Ectodermal cell (in vitro differentiated cells): ENCODE measurements at regions not wholly inside any gene's neighbourhood (a gene's known extent, or its start where the extent isn't known, plus 50 kb on each side); places are given as distances from the start of the nearest gene placed in this dataset.

Experiments used
- H3K27ac ChIP-seq: 2 replicates; pipeline ENCODE4 v1.7.0; 2013; ENCODE audit warnings: mild to moderate bottlenecking, low read depth, low read length; ENCODE audit not compliant: insufficient read depth, poor library complexity, severe bottlenecking
- H3K27me3 ChIP-seq: 2 replicates; pipeline ENCODE4 v1.7.0; 2013; ENCODE audit warnings: mild to moderate bottlenecking, low read length; ENCODE audit not compliant: insufficient read depth, control insufficient read depth, poor library complexity, severe bottlenecking
- H3K36me3 ChIP-seq: one replicate; pipeline ENCODE4 v1.7.0; 2013; ENCODE audit warnings: low read length; ENCODE audit not compliant: control insufficient read depth, insufficient read depth
- H3K4me1 ChIP-seq: one replicate; pipeline ENCODE4 v1.7.0; 2013; ENCODE audit warnings: low read length; ENCODE audit not compliant: control insufficient read depth, insufficient read depth
- H3K4me3 ChIP-seq: 2 replicates; pipeline ENCODE4 v1.7.0; 2013; ENCODE audit warnings: low read depth, low read length, control low read depth; ENCODE audit not compliant: insufficient read depth
- H3K9me3 ChIP-seq: 2 replicates; pipeline ENCODE4 v1.7.0; 2013; ENCODE audit warnings: mild to moderate bottlenecking, low read length, moderate library complexity; ENCODE audit not compliant: control insufficient read depth
- WGBS, 2 experiments: methylation state at CpG; one replicate each; pipeline ENCODE4 v1.1.7; 2013; ENCODE audit warnings: missing lambda C conversion rate in 2 of 2; 5-methylcytosine and 5-hydroxymethylcytosine counted together

GRCh38 chr13:39961036-39961435, 305.6 kb downstream of the COG6 start:
- Histone ChIP-seq H3K4me3 (no peak overlapping the region), H3K36me3 (no peaks in the 10 kb centered on the region), H3K4me1 (peaks cover 8% of the 10 kb centered on the region), H3K27ac (no peak overlapping the region), H3K9me3 (no peaks in the 10 kb centered on the region), H3K27me3 (no peaks in the 10 kb centered on the region)
- 90 to 100% methylated on average over 1 of the region's 1 CpG for WGBS, 2 experiments

DNA sequence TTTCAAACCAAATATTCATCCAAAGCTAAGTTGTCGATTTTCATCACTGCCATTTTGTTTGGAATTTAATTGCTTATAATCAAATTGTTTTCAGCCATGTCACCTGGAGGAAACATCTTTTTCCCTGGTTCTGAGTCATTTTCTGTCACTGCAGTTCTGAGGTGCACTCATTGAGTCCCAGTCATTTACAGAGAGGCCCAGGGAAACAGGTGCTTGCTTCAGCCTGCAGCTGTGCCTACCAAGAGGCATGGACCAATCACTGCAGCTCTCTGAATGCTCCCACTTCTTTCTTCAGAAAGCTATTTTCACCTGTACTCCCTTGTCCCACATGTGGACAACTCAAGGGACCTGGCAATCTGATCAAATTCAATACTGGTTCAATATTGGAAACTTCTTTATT, 308.1 kb downstream of the COG6 start:
- 86% methylated on average over 1 of the region's 1 CpG; no CpG with 5 or more reads in 1 of the 2 experiments for WGBS, 2 experiments
- H3K27me3 ChIP-seq, result no peaks in the 10 kb centered on the region
- no peaks in the 10 kb centered on the region for H3K36me3 ChIP-seq
- no peak overlapping the region for H3K4me3 ChIP-seq
- no peaks in the 10 kb centered on the region for H3K9me3 ChIP-seq
- H3K4me1 ChIP-seq, result peaks cover 8% of the 10 kb centered on the region
- H3K27ac ChIP-seq, result no peak overlapping the region

GRCh38 chr13:39965309-39965708, 309.8 kb downstream of the COG6 start:
- Histone ChIP-seq H3K27me3 (no peaks in the 10 kb centered on the region), H3K27ac (no peak overlapping the region), H3K9me3 (no peaks in the 10 kb centered on the region), H3K4me1 (peaks cover 16% of the 10 kb centered on the region), H3K4me3 (no peak overlapping the region), H3K36me3 (no peaks in the 10 kb centered on the region)
- WGBS, 2 experiments, result 84 to 98% methylated on average over 3 of the region's 3 CpGs

DNA sequence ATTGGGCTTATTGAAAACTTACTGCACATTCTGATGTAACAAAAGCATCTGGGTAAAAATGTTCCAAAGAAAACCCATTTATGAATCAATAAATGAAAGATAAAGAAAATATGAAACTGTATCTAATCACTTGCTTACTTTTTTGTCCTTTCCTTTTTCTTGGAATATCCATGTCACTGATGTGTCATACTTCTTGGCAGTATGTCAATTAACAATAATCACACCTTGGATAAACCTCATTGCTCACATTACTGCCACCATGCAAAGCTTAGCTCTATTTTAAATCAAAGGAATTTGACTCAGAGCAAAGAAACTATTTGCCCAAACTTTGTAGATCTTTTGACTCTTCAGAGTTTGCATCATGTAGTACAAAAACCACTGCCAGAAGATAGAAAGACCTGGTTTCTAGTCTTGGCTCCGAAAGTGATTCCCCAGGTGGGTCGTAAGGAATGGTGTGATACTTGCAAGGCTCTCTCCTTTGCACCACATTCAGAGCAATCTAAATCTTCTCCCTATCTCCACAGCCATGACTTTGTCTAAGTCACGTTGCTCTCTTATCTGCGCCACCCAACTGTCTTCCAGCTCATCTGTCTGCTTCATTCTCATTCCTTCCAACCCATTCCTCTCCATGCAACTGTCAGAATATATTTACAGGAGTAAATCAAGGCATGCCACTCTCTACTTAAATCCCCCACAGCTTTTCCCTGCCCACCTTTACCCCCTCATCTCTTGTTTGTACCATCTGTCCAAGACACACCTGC, 311.9 kb downstream of the COG6 start:
- Histone ChIP-seq H3K27me3 (no peaks in the 10 kb centered on the region), H3K27ac (no peak overlapping the region), H3K36me3 (no peaks in the 10 kb centered on the region), H3K4me1 (peaks cover 15% of the 10 kb centered on the region), H3K9me3 (no peaks in the 10 kb centered on the region), H3K4me3 (no peak overlapping the region)
- 94 to 96% methylated on average over 4 of the region's 4 CpGs for WGBS, 2 experiments

DNA sequence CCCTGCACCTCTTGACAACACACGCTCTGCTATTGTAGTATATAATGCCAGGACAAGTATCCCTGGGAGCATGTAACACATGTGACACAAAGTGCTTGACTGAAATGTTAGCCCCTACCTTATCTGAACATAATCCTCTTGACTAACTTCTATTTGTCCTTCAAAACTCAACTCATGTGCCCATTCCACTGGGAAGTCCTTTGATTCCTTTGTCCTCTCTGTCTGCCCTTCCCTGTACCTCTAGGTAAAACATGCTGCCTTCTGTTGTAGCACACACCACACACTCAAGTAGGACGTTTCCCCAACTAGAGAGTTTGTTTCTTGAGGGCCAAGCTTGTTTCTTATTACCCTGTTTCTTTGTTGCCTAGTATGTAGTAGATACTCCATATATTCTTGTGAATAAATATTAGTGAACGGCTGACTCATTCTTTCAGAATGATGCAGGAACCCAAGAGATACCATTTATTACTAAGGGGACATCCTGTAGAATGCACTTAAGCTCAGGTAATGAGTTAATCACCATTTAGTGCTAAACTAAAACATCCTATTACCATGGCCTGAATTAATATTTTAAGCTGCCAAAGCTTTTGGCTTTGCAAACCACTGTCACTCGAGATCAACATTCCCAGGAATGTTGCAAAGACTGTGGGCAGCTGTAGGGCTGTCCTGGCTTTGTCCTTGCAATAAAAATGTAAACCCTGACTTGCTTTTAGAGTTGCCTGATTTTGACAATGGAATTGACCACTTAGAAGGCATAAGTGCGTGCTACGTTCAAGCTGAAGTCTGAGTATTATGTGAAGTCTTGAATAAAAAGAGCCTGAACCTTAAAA, 313.4 kb downstream of the COG6 start:
- H3K9me3 ChIP-seq, result no peaks in the 10 kb centered on the region
- no peaks in the 10 kb centered on the region for H3K36me3 ChIP-seq
- H3K27ac ChIP-seq, result no peak overlapping the region
- no peak overlapping the region for H3K4me3 ChIP-seq
- H3K27me3 ChIP-seq, result no peaks in the 10 kb centered on the region
- 89 to 94% methylated on average over 4 to 6 of the region's 6 CpGs for WGBS, 2 experiments
- H3K4me1 ChIP-seq, result peaks cover 15% of the 10 kb centered on the region

DNA sequence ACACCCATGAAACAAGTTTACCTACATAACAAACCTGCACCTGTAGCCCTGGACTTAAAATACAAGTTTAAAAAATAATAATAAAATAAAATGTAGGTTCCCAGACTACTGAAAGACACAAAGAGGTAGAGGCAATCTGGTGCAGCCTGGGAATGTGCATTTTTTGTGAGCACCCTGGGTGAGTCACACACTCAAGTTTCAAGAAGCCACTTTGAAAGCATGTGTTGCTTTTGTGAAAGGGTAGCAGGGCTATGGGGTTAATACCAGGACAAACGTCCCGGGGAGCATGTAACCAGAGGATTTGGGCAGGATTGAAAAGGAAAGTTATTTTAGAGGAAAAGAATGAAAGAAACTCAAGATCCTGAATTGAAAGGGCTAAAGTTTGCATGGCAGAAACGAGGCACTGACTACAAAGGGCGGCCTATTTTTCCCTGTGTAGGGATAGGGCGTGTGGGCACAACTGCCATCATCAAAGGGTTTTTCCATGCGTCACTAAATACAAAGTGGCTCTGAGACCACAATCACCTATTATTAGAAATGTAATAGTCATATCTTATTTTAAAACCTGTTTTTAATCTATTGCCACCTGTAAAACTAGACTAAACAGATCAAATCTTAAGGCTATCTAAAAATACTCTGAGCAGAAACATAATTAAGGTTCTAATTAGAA, 314.9 kb downstream of the COG6 start:
- no peak overlapping the region for H3K4me3 ChIP-seq
- H3K36me3 ChIP-seq, result no peaks in the 10 kb centered on the region
- H3K27ac ChIP-seq, result no peak overlapping the region
- H3K27me3 ChIP-seq, result no peaks in the 10 kb centered on the region
- WGBS, 2 experiments, result 37 to 48% methylated on average over 5 of the region's 6 CpGs
- H3K9me3 ChIP-seq, result no peaks in the 10 kb centered on the region
- peaks cover 15% of the 10 kb centered on the region for H3K4me1 ChIP-seq

GRCh38 chr13:39971526-39971925, 316.1 kb downstream of the COG6 start:
- H3K4me1 ChIP-seq, result peaks cover 18% of the 10 kb centered on the region
- no peaks in the 10 kb centered on the region for H3K27me3 ChIP-seq
- H3K27ac ChIP-seq, result no peak overlapping the region
- no peaks in the 10 kb centered on the region for H3K9me3 ChIP-seq
- H3K36me3 ChIP-seq, result no peaks in the 10 kb centered on the region
- no peak overlapping the region for H3K4me3 ChIP-seq
- WGBS, 2 experiments, result 96% methylated on average over 3 of the region's 3 CpGs

DNA sequence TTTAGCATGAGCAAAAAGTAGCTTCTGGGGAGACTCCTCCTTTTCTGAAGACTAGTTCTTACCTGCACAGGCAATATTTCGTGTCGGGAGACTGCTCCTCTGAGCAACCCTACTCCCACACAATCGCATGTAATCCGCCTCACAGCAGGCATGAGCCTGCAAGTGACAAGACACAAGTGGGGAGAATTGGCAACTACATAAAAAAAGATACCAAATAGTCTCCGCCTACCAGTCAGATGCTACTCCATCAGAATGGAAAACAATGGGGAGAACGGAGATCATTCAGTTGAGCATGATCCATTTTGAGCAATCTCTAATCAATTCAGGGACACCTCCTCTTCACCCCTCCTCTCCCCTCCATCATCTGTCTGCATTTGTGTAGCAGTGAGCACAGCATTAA, 321.0 kb downstream of the COG6 start:
- H3K27me3 ChIP-seq, result no peaks in the 10 kb centered on the region
- no peaks in the 10 kb centered on the region for H3K9me3 ChIP-seq
- H3K36me3 ChIP-seq, result no peaks in the 10 kb centered on the region
- peaks cover 6% of the 10 kb centered on the region for H3K4me1 ChIP-seq
- H3K27ac ChIP-seq, result no peak overlapping the region
- H3K4me3 ChIP-seq, result no peak overlapping the region
- 62 to 64% methylated on average over 6 of the region's 6 CpGs for WGBS, 2 experiments

DNA sequence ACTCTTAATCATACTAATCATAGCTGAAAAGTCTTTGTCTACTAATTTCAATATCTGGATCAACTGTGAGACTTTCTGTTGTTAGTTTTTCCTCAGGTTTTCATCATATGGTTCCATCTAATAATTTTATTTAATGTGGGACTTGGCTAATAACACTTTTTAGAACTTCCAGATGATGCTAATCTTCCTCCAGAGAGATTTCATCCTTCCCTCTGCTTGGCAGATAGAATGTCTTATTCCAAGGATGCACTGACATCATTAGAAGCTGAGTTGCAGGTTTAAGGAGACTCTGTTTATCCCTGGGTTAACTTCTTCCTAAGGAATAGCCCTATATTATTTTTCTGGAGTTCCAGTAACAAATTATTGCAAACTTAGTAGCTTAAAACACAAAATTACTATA, 325.6 kb downstream of the COG6 start:
- Histone ChIP-seq H3K27me3 (no peaks in the 10 kb centered on the region), H3K9me3 (no peaks in the 10 kb centered on the region), H3K4me1 (peaks cover 6% of the 10 kb centered on the region), H3K4me3 (no peak overlapping the region), H3K36me3 (no peaks in the 10 kb centered on the region), H3K27ac (no peak overlapping the region)

DNA sequence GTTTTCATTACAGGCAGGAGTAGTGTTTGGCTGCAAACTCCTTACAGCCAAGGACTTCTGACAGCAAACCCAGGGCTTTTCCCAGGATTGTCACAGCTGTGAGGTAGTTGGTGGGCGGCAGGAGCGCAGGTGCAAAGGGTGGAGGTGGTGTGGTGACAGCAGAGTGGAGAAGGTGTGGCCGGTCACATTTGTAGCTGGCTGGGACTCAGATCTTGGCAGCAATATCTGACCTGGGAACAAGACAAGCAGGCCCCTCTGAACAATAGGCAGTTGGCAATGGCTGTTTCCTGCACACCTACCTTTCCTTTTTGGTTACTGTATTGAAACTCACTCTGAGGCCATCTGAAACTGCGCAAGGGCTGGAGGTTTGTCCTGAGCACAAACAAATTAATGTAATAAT, 327.3 kb downstream of the COG6 start:
- Histone ChIP-seq H3K4me3 (no peak overlapping the region), H3K27ac (no peak overlapping the region), H3K4me1 (no peaks in the 10 kb centered on the region), H3K36me3 (no peaks in the 10 kb centered on the region), H3K27me3 (no peaks in the 10 kb centered on the region), H3K9me3 (no peaks in the 10 kb centered on the region)
- 84% methylated on average over 4 of the region's 4 CpGs for WGBS, 2 experiments
